SK-N-SH treated with all-trans-retinoic acid at 6 μM for 48 hours (cell line): ENCODE measurements at regions not wholly inside any gene's neighbourhood (a gene's known extent, or its start where the extent isn't known, plus 50 kb on each side); places are given as distances from the start of the nearest gene placed in this dataset.

Source experiments
- ATAC-seq: fragments of 200-7000 bp; cut with Tn5 transposase; 3 replicates; pipeline ENCODE4 v1.9.1; 2020; ENCODE audit warnings: mild to moderate bottlenecking, moderate library complexity
- BACH2 ChIP-seq: fragments of 250-450 bp; sonication (Bioruptor Pico); IDR thresholded peaks from 2 replicates; pipeline ENCODE4 v1.9.0; 2021; ENCODE audit warnings: mild to moderate bottlenecking, borderline replicate concordance
- CREB5 ChIP-seq: fragments of 250-450 bp; sonication (Bioruptor Pico); IDR thresholded peaks from 2 replicates; pipeline ENCODE4 v1.5.1; 2020; ENCODE audit warnings: low read depth, mild to moderate bottlenecking, moderate library complexity
- ESRRG ChIP-seq: fragments of 250-450 bp; sonication (Bioruptor Pico); IDR thresholded peaks from 2 replicates; pipeline ENCODE4 v1.6.1; 2021; ENCODE audit warnings: mild to moderate bottlenecking
- GLIS3 ChIP-seq: fragments of 250-450 bp; sonication (Bioruptor Pico); IDR thresholded peaks from 2 replicates; pipeline ENCODE4 v1.5.0; 2020; ENCODE audit warnings: mild to moderate bottlenecking, moderate library complexity
- ISL1 ChIP-seq: fragments of 250-450 bp; sonication (Bioruptor Pico); IDR thresholded peaks from 2 replicates; pipeline ENCODE4 v2.1.2; 2022; ENCODE audit warnings: mild to moderate bottlenecking, moderate library complexity
- OSR1 ChIP-seq: fragments of 250-450 bp; sonication (Bioruptor Pico); IDR thresholded peaks from 2 replicates; pipeline ENCODE4 v1.8.0; 2022; ENCODE audit warnings: moderate library complexity, mild to moderate bottlenecking, inconsistent platforms
- PATZ1 ChIP-seq: fragments of 250-450 bp; sonication (Bioruptor Pico); IDR thresholded peaks from 2 replicates; pipeline ENCODE4 v1.8.0; 2020; ENCODE audit warnings: mild to moderate bottlenecking, moderate library complexity, borderline replicate concordance
- PPARA ChIP-seq: fragments of 250-450 bp; sonication (Bioruptor Pico); IDR thresholded peaks from 2 replicates; pipeline ENCODE4 v1.5.0; 2020; ENCODE audit warnings: mild to moderate bottlenecking, borderline replicate concordance
- RARB ChIP-seq: fragments of 250-450 bp; sonication (Bioruptor Pico); IDR thresholded peaks from 2 replicates; pipeline ENCODE4 v1.8.0; 2021; ENCODE audit warnings: mild to moderate bottlenecking, moderate library complexity
- SNAI2 ChIP-seq: fragments of 250-450 bp; sonication (Bioruptor Pico); IDR thresholded peaks from 2 replicates; pipeline ENCODE4 v1.5.0; 2020; ENCODE audit warnings: mild to moderate bottlenecking, moderate library complexity
- ZC3H10 ChIP-seq: fragments of 250-450 bp; sonication (Bioruptor Pico); IDR thresholded peaks from 2 replicates; pipeline ENCODE4 v1.5.1; 2021; ENCODE audit warnings: mild to moderate bottlenecking, moderate library complexity
- ZFP30 ChIP-seq: fragments of 450-650 bp; formaldehyde crosslinking; IDR thresholded peaks from 2 replicates; pipeline ENCODE4 v1.5.0; 2022; ENCODE audit warnings: mild to moderate bottlenecking, moderate library complexity
- ZNF565 ChIP-seq: fragments of 450-650 bp; formaldehyde crosslinking; conservative IDR thresholded peaks from 2 replicates; pipeline ENCODE4 v1.5.0; 2020; ENCODE audit warnings: low read depth, mild to moderate bottlenecking, moderate library complexity
- ZNF70 ChIP-seq: fragments of 450-650 bp; formaldehyde crosslinking; IDR thresholded peaks from 2 replicates; pipeline ENCODE4 v1.5.0; 2020; ENCODE audit warnings: mild to moderate bottlenecking, moderate library complexity
- TF ChIP-seq, protein P1 (sequence below): fragments of 250-450 bp; sonication (Bioruptor Pico); IDR thresholded peaks from 2 replicates; pipeline ENCODE4 v1.8.0; 2021; ENCODE audit warnings: low read depth, mild to moderate bottlenecking, moderate library complexity, borderline replicate concordance
- TF ChIP-seq, protein P2 (sequence below): fragments of 250-450 bp; sonication (Bioruptor Pico); IDR thresholded peaks from 2 replicates; pipeline ENCODE4 v1.5.0; 2020; ENCODE audit warnings: mild to moderate bottlenecking, moderate library complexity
- TF ChIP-seq, protein P3 (sequence below): fragments of 250-450 bp; sonication (Bioruptor Pico); IDR thresholded peaks from 2 replicates; pipeline ENCODE4 v1.5.1; 2021; ENCODE audit warnings: mild to moderate bottlenecking, moderate library complexity

- TF ChIP-seq ZFP30, result no peak
- TF ChIP-seq, protein P1, sequence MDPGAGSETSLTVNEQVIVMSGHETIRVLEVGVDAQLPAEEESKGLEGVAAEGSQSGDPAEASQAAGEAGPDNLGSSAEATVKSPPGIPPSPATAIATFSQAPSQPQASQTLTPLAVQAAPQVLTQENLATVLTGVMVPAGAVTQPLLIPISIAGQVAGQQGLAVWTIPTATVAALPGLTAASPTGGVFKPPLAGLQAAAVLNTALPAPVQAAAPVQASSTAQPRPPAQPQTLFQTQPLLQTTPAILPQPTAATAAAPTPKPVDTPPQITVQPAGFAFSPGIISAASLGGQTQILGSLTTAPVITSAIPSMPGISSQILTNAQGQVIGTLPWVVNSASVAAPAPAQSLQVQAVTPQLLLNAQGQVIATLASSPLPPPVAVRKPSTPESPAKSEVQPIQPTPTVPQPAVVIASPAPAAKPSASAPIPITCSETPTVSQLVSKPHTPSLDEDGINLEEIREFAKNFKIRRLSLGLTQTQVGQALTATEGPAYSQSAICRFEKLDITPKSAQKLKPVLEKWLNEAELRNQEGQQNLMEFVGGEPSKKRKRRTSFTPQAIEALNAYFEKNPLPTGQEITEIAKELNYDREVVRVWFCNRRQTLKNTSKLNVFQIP, result no peak
- no peak for TF ChIP-seq OSR1 (CRISPR knock-in tag)
- no peak for ATAC-seq
Observed at GRCh38 chr2:156219491-156220100, 112.9 kb downstream of the NR4A2 start.

DNA sequence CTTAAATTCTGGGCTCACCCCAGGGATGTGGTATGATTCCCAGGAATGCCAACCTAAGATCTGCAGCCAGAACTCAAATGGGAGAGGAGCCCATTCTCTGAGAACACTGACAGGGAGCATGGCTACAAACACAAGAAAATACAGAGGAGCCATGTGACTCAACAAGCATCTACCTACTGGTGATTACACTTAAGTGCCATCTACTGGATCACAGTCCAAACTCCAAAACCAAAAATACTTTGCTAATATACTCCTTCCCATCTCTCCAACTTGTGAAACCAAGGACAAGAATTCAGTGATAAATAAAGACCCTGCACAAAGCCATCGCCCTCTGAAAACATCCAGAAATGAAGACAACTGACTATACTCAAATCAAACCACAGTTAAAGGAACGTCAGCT lies 116.9 kb downstream of the NR4A2 start:
- no peak for ATAC-seq
- no peak for TF ChIP-seq PPARA (CRISPR knock-in tag)

DNA sequence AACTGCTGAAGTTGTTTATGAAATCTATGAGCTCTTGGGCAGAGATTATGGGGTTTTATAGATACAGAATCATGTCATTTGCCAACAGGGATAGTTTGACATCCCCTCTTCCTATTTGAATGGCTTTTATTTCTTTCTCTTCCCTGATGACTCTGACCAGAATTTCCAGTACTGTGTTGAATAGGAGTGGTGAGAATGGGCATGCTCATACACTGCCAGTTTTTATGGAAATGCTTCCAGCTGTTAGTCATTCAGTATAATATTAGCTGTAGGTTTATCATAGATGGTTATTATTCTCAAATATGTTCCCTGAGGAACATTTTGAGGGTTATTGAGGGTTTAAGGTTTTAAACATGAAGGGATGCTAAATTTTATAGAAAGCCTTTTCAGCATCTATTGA lies 121.2 kb downstream of the NR4A2 start:
- no peak for ATAC-seq
- TF ChIP-seq ZNF70 (CRISPR knock-in tag), result no peak
- no peak for TF ChIP-seq RARB
- TF ChIP-seq, protein P2, sequence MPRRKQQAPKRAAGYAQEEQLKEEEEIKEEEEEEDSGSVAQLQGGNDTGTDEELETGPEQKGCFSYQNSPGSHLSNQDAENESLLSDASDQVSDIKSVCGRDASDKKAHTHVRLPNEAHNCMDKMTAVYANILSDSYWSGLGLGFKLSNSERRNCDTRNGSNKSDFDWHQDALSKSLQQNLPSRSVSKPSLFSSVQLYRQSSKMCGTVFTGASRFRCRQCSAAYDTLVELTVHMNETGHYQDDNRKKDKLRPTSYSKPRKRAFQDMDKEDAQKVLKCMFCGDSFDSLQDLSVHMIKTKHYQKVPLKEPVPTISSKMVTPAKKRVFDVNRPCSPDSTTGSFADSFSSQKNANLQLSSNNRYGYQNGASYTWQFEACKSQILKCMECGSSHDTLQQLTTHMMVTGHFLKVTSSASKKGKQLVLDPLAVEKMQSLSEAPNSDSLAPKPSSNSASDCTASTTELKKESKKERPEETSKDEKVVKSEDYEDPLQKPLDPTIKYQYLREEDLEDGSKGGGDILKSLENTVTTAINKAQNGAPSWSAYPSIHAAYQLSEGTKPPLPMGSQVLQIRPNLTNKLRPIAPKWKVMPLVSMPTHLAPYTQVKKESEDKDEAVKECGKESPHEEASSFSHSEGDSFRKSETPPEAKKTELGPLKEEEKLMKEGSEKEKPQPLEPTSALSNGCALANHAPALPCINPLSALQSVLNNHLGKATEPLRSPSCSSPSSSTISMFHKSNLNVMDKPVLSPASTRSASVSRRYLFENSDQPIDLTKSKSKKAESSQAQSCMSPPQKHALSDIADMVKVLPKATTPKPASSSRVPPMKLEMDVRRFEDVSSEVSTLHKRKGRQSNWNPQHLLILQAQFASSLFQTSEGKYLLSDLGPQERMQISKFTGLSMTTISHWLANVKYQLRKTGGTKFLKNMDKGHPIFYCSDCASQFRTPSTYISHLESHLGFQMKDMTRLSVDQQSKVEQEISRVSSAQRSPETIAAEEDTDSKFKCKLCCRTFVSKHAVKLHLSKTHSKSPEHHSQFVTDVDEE (CRISPR knock-in tag), result no peak
- no peak for TF ChIP-seq ZC3H10
- TF ChIP-seq PATZ1 (CRISPR knock-in tag), result no peak
- no peak for TF ChIP-seq ESRRG (CRISPR knock-in tag)
- TF ChIP-seq, protein P3, sequence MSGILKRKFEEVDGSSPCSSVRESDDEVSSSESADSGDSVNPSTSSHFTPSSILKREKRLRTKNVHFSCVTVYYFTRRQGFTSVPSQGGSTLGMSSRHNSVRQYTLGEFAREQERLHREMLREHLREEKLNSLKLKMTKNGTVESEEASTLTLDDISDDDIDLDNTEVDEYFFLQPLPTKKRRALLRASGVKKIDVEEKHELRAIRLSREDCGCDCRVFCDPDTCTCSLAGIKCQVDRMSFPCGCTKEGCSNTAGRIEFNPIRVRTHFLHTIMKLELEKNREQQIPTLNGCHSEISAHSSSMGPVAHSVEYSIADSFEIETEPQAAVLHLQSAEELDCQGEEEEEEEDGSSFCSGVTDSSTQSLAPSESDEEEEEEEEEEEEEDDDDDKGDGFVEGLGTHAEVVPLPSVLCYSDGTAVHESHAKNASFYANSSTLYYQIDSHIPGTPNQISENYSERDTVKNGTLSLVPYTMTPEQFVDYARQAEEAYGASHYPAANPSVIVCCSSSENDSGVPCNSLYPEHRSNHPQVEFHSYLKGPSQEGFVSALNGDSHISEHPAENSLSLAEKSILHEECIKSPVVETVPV, result no peak

DNA sequence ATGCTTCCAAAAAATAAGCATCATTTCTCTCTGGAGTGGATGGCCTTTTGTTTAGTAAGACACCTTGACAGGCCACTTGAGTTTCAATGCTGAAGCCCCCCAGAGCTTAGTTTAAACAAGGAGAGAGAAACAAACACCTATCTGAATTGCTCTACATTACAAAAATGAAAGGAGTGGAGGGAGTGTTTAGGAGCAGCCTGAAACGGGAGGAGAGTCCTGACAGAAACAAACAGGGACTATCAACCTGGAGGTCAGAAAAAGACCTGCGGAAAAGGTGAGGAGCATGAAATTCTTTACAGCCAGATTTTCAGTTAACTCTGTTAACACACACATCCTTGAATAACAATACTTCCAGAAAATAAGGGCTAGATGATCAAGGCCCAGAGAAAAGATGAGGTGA lies 126.2 kb downstream of the NR4A2 start:
- ATAC-seq, result no peak
- TF ChIP-seq GLIS3 (no peak), RARB (no peak), ISL1 (no peak), CREB5 (CRISPR knock-in tag) (no peak), OSR1 (CRISPR knock-in tag) (no peak), SNAI2 (CRISPR knock-in tag) (no peak), BACH2 (CRISPR knock-in tag) (no peak), ZNF565 (CRISPR knock-in tag) (no peak), PATZ1 (CRISPR knock-in tag) (no peak)
- TF ChIP-seq, protein P1, result no peak
- TF ChIP-seq, protein P2 (CRISPR knock-in tag), result no peak
- TF ChIP-seq, protein P3, result no peak
